NCI-H2227 treated with DMSO at 0.1 percent for 48 hours (cell line): ENCODE measurements at regions not wholly inside any gene's neighbourhood (a gene's known extent, or its start where the extent isn't known, plus 50 kb on each side); places are given as distances from the start of the nearest gene placed in this dataset.

Source experiments
- DNase-seq: peaks from one replicate; lab custom pipeline; 2025; lab: John Stamatoyannopoulos, UW

DNA sequence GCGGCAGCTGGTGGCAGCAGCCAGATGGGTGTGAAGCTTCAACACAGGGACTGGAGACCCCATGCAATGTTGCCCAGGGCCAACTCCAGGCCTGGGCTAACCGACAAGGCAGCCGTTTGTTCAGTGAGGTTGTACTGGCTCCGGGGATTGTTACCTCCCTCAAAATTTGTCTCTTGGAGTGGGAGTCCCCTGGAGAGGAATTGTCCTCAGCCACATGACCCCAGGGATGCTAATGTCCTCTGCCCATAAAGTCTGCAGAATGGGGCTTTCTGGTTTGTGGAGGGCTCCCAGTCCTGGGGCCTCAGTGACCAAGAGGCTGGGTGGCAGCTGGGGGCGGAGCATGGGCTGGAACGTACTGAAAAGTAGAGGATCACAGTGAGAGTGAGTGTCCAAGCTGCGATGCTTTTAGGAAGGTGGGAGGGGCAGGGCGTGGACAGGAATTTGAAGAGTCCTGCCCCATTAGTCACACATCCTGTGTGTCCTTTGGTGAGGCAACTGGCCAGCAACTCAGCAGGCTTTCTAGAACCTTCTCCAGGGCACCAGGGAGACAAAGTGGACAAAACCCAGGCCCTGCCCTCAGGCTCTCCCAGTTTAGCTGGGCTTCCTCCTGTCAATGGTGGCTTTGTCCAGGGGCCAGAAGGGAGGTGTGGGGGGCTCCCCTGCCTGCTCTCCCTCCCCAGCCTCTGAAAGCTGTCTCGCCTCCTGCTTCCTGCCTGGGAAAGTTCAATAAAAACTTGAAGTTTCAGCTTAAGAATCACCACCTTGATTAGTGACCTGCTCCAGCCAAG is 114.0 kb downstream of the NSG2 start:
- DNase-seq = no peak

GRCh38 chr5:174165406-174165805 is 119.9 kb downstream of the NSG2 start:
- DNase-seq = no peak

DNA sequence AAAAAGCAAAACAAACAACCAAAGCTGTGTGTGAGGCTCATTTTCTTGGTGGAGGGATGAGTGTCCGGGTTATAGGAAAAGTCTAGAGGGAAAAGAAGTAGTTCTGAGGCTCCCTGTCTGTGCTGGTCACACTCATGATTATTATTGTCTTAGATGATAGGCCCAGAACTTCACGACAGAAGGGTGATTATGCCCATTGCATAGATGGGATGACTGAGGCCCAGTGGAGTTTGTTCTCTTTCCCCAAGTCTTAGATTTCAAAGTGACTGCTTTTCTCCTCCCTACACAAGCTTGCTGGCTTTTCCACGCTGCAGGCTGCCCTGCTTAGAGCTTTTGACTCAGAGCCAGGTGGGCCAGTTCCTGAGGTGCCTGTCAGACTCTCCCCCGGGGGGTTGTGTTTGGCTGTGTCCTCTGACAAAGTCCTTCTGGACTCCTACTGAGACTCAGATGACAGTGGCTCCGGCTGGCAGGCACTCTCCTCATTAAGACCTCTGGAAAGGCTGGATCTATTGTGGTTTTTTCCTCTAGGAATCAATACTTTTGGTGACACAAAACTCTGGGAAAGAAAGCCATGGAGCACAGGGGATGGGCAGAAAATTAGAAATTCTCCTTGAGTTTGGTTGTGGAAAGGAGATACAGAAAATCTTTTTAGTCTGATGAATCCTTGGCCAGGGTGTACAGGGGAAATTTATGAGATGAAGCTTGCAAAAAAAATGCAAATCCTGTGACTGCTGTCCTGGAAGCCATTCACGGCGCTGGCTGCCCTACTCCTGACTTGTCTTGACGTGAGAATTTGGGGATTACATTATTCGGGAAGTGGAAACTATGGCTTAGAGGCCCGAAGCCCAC is 120.9 kb downstream of the NSG2 start:
- DNase-seq = no peak

GRCh38 chr5:174167080-174167910 is 121.8 kb downstream of the NSG2 start:
- no peak for DNase-seq

DNA sequence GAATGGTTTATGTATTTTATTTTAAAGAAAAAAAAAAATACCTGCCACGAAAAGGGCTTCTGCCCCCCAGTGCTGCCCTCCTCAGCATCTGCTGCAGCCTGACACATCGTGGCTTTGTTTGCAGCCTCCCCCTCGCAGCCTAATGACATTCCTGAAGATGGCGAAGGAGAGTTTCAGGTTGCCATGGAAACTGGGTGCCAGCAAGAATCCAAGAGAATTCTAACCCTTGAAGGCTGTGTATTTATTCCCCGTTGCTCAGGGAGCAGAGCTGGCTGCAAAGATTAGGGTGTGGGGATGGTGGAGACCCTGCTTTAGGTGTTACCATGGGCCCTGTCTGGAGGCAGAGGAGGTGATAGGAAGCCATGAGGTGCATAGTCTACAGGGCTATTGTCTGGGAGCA is 126.6 kb downstream of the NSG2 start:
- DNase-seq = peak; percentile 18

- DNase-seq = no peak
Observed at GRCh38 chr5:174172566-174172965, 127.1 kb downstream of the NSG2 start.

- no peak for DNase-seq
Observed at GRCh38 chr5:174173766-174174165, 128.3 kb downstream of the NSG2 start.

DNA sequence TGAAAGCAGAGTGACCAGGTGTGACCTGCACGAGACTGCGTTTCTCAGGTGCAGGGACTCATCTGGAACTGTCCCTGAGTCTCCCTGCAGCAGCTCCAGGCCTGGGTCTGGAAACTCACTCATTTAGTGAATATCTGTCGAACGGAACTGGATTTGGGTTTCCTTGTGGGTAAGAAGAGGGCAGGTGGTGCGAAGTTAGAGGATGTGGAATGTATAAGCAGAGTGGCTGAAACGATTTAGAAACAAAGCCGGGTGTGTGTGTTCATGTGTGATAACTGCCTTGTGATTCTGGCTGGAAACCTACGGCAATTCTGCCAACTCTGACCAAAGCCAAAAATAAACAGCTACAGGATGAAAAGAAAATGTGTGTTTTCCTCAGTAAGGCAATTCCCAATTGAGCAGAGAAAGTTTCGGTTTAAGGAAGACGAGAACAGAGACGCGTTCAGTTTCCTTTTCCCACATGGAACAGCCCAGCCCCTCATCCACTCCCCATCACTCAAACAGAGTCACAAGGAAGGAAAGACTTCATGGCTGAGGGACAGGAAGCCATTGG is 130.3 kb downstream of the NSG2 start:
- DNase-seq = no peak

- no peak for DNase-seq
Observed at GRCh38 chr5:174176511-174176910, 131.0 kb downstream of the NSG2 start.

GRCh38 chr5:174177531-174177930 is 132.0 kb downstream of the NSG2 start:
- DNase-seq = no peak

DNA sequence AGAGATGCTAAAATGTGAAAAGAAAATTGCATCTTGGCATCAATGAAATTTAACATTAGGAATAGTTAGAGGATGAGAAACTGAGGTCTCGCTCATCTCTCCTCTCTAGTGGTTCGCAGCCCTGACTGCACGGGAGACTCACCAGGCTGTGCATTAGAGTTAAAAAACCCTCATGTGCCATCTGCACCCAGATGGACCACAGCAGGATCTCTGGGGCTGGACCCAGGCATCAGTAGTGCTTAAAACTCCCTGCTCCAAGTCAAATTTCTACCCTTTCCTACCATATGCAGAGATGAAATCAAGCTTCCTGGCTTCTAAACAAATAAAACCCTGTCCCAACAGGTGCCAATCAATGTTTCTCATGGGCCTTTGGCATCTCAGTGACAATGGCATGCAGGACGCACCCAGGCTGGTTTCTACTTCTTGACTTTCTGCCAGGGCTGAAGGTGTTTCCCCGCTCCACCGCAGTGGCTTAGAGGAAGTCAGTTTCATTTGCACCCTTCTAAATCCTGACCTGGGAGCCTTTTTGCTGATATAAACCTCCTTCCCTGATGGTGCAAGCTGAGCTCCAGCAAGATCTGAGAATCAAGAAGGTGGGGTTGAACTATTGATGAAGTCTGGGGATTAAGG is 132.6 kb downstream of the NSG2 start:
- no peak for DNase-seq

- no peak for DNase-seq
Observed at GRCh38 chr5:174180639-174181038, 135.1 kb downstream of the NSG2 start.

- no peak for DNase-seq
Observed at GRCh38 chr5:174182111-174182510, 136.6 kb downstream of the NSG2 start.

DNA sequence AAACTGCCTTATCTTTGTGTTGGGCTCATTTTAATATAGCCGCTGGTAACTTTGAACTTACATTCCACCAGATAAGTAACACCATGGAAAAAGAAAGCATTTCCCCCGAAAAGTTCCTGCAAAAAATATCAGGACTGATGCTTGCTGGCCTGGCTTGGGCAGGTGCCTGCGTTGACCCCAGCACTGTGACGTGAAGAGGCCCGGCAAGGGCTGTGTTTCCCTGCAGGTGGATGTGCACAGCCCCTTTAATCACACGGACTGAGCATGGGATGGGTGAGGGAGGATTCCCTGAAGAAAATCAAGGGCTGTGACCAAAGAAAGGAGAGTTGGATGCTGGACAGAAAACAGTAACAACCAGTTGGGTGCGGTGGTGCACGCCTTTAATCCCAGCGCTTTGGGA is 138.2 kb downstream of the NSG2 start:
- no peak for DNase-seq

GRCh38 chr5:174185506-174185905 is 140.0 kb downstream of the NSG2 start:
- no peak for DNase-seq

GRCh38 chr5:174186096-174186695 is 140.7 kb downstream of the NSG2 start:
- no peak for DNase-seq

GRCh38 chr5:174187001-174187400 is 141.5 kb downstream of the NSG2 start:
- DNase-seq = no peak

DNA sequence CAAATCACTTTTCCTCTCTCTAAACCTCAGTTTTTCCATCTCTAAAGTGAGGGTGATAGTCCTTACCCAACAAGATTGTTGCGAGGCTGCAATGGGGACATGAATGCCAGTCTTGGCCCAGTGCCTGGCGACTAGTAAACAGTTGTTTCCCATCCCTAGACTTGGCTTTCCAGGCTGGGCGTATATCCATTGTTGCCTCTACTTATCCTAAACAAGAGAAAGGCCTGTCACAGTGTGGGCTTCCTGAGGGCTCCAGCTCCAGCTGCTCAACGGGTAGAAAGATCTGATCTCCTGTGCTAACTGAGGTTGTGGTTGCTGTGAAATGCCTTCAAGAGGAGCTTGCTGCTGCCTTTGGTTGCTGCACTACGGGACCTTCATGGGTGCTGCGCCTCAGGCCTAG is 142.0 kb downstream of the NSG2 start:
- no peak for DNase-seq

GRCh38 chr5:174188295-174188694 is 142.8 kb downstream of the NSG2 start:
- no peak for DNase-seq

DNA sequence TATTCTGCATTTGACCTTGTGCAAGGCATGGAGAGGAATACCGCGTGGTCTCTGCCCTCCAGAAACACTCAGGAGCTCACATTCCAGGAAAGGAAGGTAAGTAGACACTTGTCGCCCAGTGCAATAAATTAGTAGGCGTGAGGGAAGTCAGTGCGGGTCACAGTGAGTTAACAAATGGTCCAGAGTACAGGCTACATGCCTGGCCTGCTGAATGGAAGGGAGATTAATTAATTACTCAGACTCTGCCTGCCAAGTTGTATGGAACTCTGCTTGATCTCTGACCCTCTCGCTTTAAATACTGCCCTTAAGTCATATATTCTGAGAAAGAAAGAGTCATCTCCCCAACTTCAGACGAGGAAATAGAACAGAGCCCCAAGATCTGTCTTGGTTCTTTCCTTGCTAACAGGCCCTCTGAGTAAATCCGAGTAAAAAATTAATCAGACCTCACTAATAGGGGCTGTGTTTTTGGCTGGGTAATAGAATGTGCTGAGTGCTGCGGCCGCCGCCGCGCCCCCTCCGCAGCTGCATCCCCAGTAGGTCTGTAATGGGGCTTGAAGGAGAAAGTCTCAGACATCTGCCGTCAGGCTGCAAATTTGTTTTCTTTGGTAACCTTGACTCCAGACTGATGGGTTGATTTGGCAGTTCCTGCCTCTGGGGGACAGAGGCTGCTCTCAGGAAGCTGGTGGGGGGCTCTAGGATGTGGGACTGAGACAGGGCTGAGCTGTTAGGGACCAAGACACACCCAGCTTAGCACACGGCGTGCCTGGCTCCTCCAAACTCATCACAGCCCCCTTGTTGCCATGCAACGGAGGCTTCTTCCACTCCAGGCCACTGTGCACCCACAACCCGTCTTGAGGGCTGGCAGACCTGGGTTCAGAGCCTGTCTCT is 144.4 kb downstream of the NSG2 start:
- DNase-seq = no peak
